ENCODE measurements at regions not wholly inside any gene's neighbourhood (a gene's known extent, or its start where the extent isn't known, plus 50 kb on each side); places are given as distances from the start of the nearest gene placed in this dataset.

GRCh38 chr2:173663835-173664512 lies 301.2 kb downstream of the SP3 start:
- TF ChIP-seq, protein P1, sequence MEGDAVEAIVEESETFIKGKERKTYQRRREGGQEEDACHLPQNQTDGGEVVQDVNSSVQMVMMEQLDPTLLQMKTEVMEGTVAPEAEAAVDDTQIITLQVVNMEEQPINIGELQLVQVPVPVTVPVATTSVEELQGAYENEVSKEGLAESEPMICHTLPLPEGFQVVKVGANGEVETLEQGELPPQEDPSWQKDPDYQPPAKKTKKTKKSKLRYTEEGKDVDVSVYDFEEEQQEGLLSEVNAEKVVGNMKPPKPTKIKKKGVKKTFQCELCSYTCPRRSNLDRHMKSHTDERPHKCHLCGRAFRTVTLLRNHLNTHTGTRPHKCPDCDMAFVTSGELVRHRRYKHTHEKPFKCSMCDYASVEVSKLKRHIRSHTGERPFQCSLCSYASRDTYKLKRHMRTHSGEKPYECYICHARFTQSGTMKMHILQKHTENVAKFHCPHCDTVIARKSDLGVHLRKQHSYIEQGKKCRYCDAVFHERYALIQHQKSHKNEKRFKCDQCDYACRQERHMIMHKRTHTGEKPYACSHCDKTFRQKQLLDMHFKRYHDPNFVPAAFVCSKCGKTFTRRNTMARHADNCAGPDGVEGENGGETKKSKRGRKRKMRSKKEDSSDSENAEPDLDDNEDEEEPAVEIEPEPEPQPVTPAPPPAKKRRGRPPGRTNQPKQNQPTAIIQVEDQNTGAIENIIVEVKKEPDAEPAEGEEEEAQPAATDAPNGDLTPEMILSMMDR (IDR thresholded peaks at IDR 0.05) = no peak
- TF ChIP-seq POLR2A (IDR thresholded peaks at IDR 0.05) = no peak
